ENCODE measurements at regions not wholly inside any gene's neighbourhood (a gene's known extent, or its start where the extent isn't known, plus 50 kb on each side); places are given as distances from the start of the nearest gene placed in this dataset.

- intact Hi-C loops (cut with DNase I): loop anchor here (5.0 kb wide), 2 partner anchors 100 to 125 kb away; no protein-coding TSS in a partner anchor
- no peak for DNase-seq (ENCODE audit: low spot score)
Measured at GRCh38 chr4:17347445-17347844, 164.4 kb downstream of the QDPR start.

- intact Hi-C loops (cut with DNase I): no loop called here
- DNase-seq (ENCODE audit: low spot score): no peak
Measured at GRCh38 chr4:17339376-17339775, 172.5 kb downstream of the QDPR start.

- DNase-seq (ENCODE audit: low spot score): no peak
- intact Hi-C loops (cut with DNase I): no loop called here
Measured at GRCh38 chr4:17336986-17337385, 174.9 kb downstream of the QDPR start.

GRCh38 chr4:17336524-17336961 lies 175.3 kb downstream of the QDPR start:
- DNase-seq (ENCODE audit: low spot score): no peak
- intact Hi-C loops (cut with DNase I): no loop called here

- no peak for DNase-seq (ENCODE audit: low spot score)
- intact Hi-C loops (cut with DNase I): no loop called here
Measured at GRCh38 chr4:17336069-17336468, 175.8 kb downstream of the QDPR start.

- intact Hi-C loops (cut with DNase I): no loop called here
Measured at GRCh38 chr4:17335371-17335770, 176.5 kb downstream of the QDPR start.

GRCh38 chr4:17332478-17332877 lies 179.4 kb downstream of the QDPR start:
- intact Hi-C loops (cut with DNase I): no loop called here
- no peak for DNase-seq (ENCODE audit: low spot score)

More at GRCh38 chr4:17335371-17335770, 176.5 kb downstream of the QDPR start:
- DNase-seq (ENCODE audit: low spot score): no peak

- no peak for DNase-seq (ENCODE audit: low spot score)
- intact Hi-C loops (cut with DNase I): loop anchor here (10.0 kb wide), 1 partner anchor 814 kb away; no protein-coding TSS in a partner anchor
Measured at GRCh38 chr4:17329046-17329445, 182.8 kb downstream of the QDPR start.

GRCh38 chr4:17328141-17328815 lies 183.6 kb downstream of the QDPR start:
- intact Hi-C loops (cut with DNase I): loop anchor here (10.0 kb wide), 1 partner anchor 813 kb away; no protein-coding TSS in a partner anchor
- no peak for DNase-seq (ENCODE audit: low spot score)

- intact Hi-C loops (cut with DNase I): loop anchor here (10.0 kb wide), 1 partner anchor 813 kb away; no protein-coding TSS in a partner anchor
- DNase-seq (ENCODE audit: low spot score): no peak
Measured at GRCh38 chr4:17327591-17327990, 184.3 kb downstream of the QDPR start.

GRCh38 chr4:17326756-17327155 lies 185.1 kb downstream of the QDPR start:
- intact Hi-C loops (cut with DNase I): loop anchor here (10.0 kb wide), 1 partner anchor 812 kb away; no protein-coding TSS in a partner anchor

GRCh38 chr4:17325098-17325497 lies 186.8 kb downstream of the QDPR start:
- intact Hi-C loops (cut with DNase I): loop anchor here (2.0 to 10.0 kb wide), 2 partner anchors 530 to 810 kb away; no protein-coding TSS in a partner anchor
- DNase-seq (ENCODE audit: low spot score): no peak

More at GRCh38 chr4:17326756-17327155, 185.1 kb downstream of the QDPR start:
- DNase-seq (ENCODE audit: low spot score): no peak

GRCh38 chr4:17324386-17324830 lies 187.5 kb downstream of the QDPR start:
- intact Hi-C loops (cut with DNase I): loop anchor here (2.0 to 10.0 kb wide), 4 partner anchors 152 to 810 kb away; no protein-coding TSS in a partner anchor
- no peak for DNase-seq (ENCODE audit: low spot score)

- DNase-seq (ENCODE audit: low spot score): no peak
- intact Hi-C loops (cut with DNase I): loop anchor here (2.0 to 10.0 kb wide), 4 partner anchors 151 to 809 kb away; no protein-coding TSS in a partner anchor
Measured at GRCh38 chr4:17323554-17324385, 188.1 kb downstream of the QDPR start.

- intact Hi-C loops (cut with DNase I): loop anchor here (5.0 to 10.0 kb wide), 3 partner anchors 150 to 808 kb away; no protein-coding TSS in a partner anchor
- DNase-seq (ENCODE audit: low spot score): no peak
Measured at GRCh38 chr4:17322514-17322913, 189.4 kb downstream of the QDPR start.

GRCh38 chr4:17320046-17320445 lies 191.8 kb downstream of the QDPR start:
- no peak for DNase-seq (ENCODE audit: low spot score)
- intact Hi-C loops (cut with DNase I): loop anchor here (5.0 to 10.0 kb wide), 3 partner anchors 148 to 805 kb away; no protein-coding TSS in a partner anchor

- intact Hi-C loops (cut with DNase I): no loop called here
Measured at GRCh38 chr4:17317526-17317925, 194.4 kb downstream of the QDPR start.

GRCh38 chr4:17316566-17316965 lies 195.3 kb downstream of the QDPR start:
- DNase-seq (ENCODE audit: low spot score): no peak
- intact Hi-C loops (cut with DNase I): no loop called here

More at GRCh38 chr4:17317526-17317925, 194.4 kb downstream of the QDPR start:
- DNase-seq (ENCODE audit: low spot score): no peak

- no peak for DNase-seq (ENCODE audit: low spot score)
- intact Hi-C loops (cut with DNase I): no loop called here
Measured at GRCh38 chr4:17315459-17315858, 196.4 kb downstream of the QDPR start.

GRCh38 chr4:17313194-17313593 lies 198.7 kb downstream of the QDPR start:
- no peak for DNase-seq (ENCODE audit: low spot score)
- intact Hi-C loops (cut with DNase I): no loop called here

Measured in cardiac septum (tissue), 1 donor.